Natural killer cell (primary cell): ENCODE measurements at regions not wholly inside any gene's neighbourhood (a gene's known extent, or its start where the extent isn't known, plus 50 kb on each side); places are given as distances from the start of the nearest gene placed in this dataset.

Source experiments
- ATAC-seq, 3 donors: fragments of 150-1000 bp in 2 of 3; fragments of 200-7000 bp in 1 of 3; cut with Tn5 transposase; 1 replicate in 1 of 3; 2 replicates in 2 of 3; pipeline ENCODE4 v1.10.0; 2021; ENCODE audit warnings: mild to moderate bottlenecking in 2 of 3, moderate library complexity in 2 of 3
- DNase-seq, 2 donors: peaks; one replicate each; pipeline versions ENCODE4 v3.0.0 to v3.0.0-alpha.2; 2013 to 2021; ENCODE audit warnings: mixed read lengths in 1 of 2
- H3K27ac ChIP-seq: one replicate; pipeline ENCODE4 v1.5.1; 2013; ENCODE audit warnings: mild to moderate bottlenecking, low read length
- H3K27me3 ChIP-seq: one replicate; pipeline ENCODE4 v1.6.1; 2013; ENCODE audit warnings: low read length; ENCODE audit not compliant: control insufficient read depth, insufficient read depth
- H3K36me3 ChIP-seq: one replicate; pipeline ENCODE4 v1.6.1; 2013; ENCODE audit warnings: low read length; ENCODE audit not compliant: control insufficient read depth, insufficient read depth
- H3K4me1 ChIP-seq: one replicate; pipeline ENCODE4 v1.6.1; 2013; ENCODE audit warnings: low read length; ENCODE audit not compliant: control insufficient read depth, insufficient read depth
- H3K4me3 ChIP-seq: one replicate; pipeline ENCODE4 v1.5.1; 2013; ENCODE audit warnings: low read length
- H3K9me3 ChIP-seq: one replicate; pipeline ENCODE4 v1.6.1; 2013; ENCODE audit warnings: low read length; ENCODE audit not compliant: control insufficient read depth, insufficient read depth
- H3K27ac Mint-ChIP-seq, 2 donors: one replicate each; pipeline ENCODE4 v1.8.0; 2022; ENCODE audit warnings: mild to moderate bottlenecking in 2 of 2, mixed read lengths in 2 of 2, moderate library complexity in 1 of 2
- H3K27me3 Mint-ChIP-seq, 2 donors: one replicate each; pipeline ENCODE4 v1.8.0; 2022; ENCODE audit warnings: low read depth in 2 of 2, mixed read lengths in 2 of 2
- H3K36me3 Mint-ChIP-seq: one replicate; pipeline ENCODE4 v1.8.0; 2022; ENCODE audit warnings: mixed read lengths
- H3K4me1 Mint-ChIP-seq, 2 donors: one replicate each; pipeline ENCODE4 v1.8.0; 2022; ENCODE audit warnings: mixed read lengths in 2 of 2
- H3K4me3 Mint-ChIP-seq: one replicate; pipeline ENCODE4 v1.8.0; 2022; ENCODE audit warnings: mild to moderate bottlenecking, moderate library complexity, mixed read lengths
- H3K9me3 Mint-ChIP-seq, 2 donors: one replicate each; pipeline ENCODE4 v1.8.0; 2022; ENCODE audit warnings: mixed read lengths in 2 of 2
- CTCF ChIP-seq: fragments of 200-600 bp; IDR thresholded peaks from one replicate; pipeline ENCODE4 v1.8.0; 2022; ENCODE audit warnings: antibody characterized with exemption
- WGBS: methylation state at CpG from one replicate; pipeline ENCODE4 v1.1.7; 2013; ENCODE audit warnings: missing lambda C conversion rate; ENCODE audit not compliant: insufficient coverage; 5-methylcytosine and 5-hydroxymethylcytosine counted together
- intact Hi-C: fragments of 100-400 bp; cut with micrococcal nuclease; formaldehyde crosslinking; loops from one replicate; pipeline ENCODE4 v1.14.2; 2022

GRCh38 chr11:126149759-126150625 is 61.5 kb downstream of the RPUSD4 start:
- Histone ChIP-seq H3K36me3 (no peaks in the 10 kb centered on the region), H3K27me3 (no peaks in the 10 kb centered on the region), H3K9me3 (no peaks in the 10 kb centered on the region), H3K4me3 (no peak overlapping the region), H3K27ac (no peak overlapping the region), H3K4me1 (no peaks in the 10 kb centered on the region)
- peaks cover 8 to 11% of the 10 kb centered on the region in 2 donors for H3K27me3 Mint-ChIP-seq
- H3K9me3 Mint-ChIP-seq, result peaks cover 4 to 5% of the 10 kb centered on the region in 2 donors
- ATAC-seq, result no peak
- H3K4me3 Mint-ChIP-seq, result no peak overlapping the region
- H3K27ac Mint-ChIP-seq, result no peak overlapping the region
- intact Hi-C loops, result no loop called here
- H3K4me1 Mint-ChIP-seq, result no peaks in the 10 kb centered on the region
- WGBS, result 65% methylated on average over 15 of the region's 15 CpGs
- no peak for TF ChIP-seq CTCF
- no peak for DNase-seq
- H3K36me3 Mint-ChIP-seq, result no peaks in the 10 kb centered on the region

- no peak for TF ChIP-seq CTCF
- 100% methylated on average over 1 of the region's 2 CpGs for WGBS
- H3K4me1 Mint-ChIP-seq, result no peaks in the 10 kb centered on the region
Observed at GRCh38 chr11:126148317-126148716, 63.1 kb downstream of the RPUSD4 start.

GRCh38 chr11:126147208-126148111 is 64.0 kb downstream of the RPUSD4 start:
- no peak for DNase-seq
- H3K27me3 ChIP-seq, result no peaks in the 10 kb centered on the region
- Mint-ChIP-seq H3K9me3 (peaks cover 4 to 5% of the 10 kb centered on the region in 2 donors), H3K27me3 (peaks cover 7 to 11% of the 10 kb centered on the region in 2 donors), H3K27ac (no peak overlapping the region), H3K4me1 (no peaks in the 10 kb centered on the region), H3K36me3 (no peaks in the 10 kb centered on the region), H3K4me3 (no peak overlapping the region)
- H3K4me3 ChIP-seq, result no peak overlapping the region
- no peak for ATAC-seq
- H3K27ac ChIP-seq, result no peak overlapping the region
- no peaks in the 10 kb centered on the region for H3K4me1 ChIP-seq
- no peak for TF ChIP-seq CTCF
- no peaks in the 10 kb centered on the region for H3K9me3 ChIP-seq
- 89% methylated on average over 12 of the region's 12 CpGs for WGBS
- intact Hi-C loops, result no loop called here
- H3K36me3 ChIP-seq, result no peaks in the 10 kb centered on the region

More at GRCh38 chr11:126148317-126148716, 63.1 kb downstream of the RPUSD4 start:
- Mint-ChIP-seq H3K27me3 (peaks cover 8 to 11% of the 10 kb centered on the region in 2 donors), H3K27ac (no peak overlapping the region), H3K36me3 (no peaks in the 10 kb centered on the region), H3K4me3 (no peak overlapping the region), H3K9me3 (peaks cover 4 to 5% of the 10 kb centered on the region in 2 donors)
- no peaks in the 10 kb centered on the region for H3K36me3 ChIP-seq
- no peak overlapping the region for H3K4me3 ChIP-seq
- H3K27ac ChIP-seq, result no peak overlapping the region
- H3K4me1 ChIP-seq, result no peaks in the 10 kb centered on the region
- no peaks in the 10 kb centered on the region for H3K9me3 ChIP-seq
- ATAC-seq, result no peak
- intact Hi-C loops, result no loop called here
- DNase-seq, result no peak
- H3K27me3 ChIP-seq, result no peaks in the 10 kb centered on the region
